GM12878 (cell line): ENCODE measurements at regions not wholly inside any gene's neighbourhood (a gene's known extent, or its start where the extent isn't known, plus 50 kb on each side); places are given as distances from the start of the nearest gene placed in this dataset.

ENCODE experiments used
- ATAC-seq: fragments of 200-7000 bp; cut with Tn5 transposase; 3 replicates; pipeline ENCODE4 v1.9.1; 2020; ENCODE audit warnings: mild to moderate bottlenecking, moderate library complexity
- BruUV-seq: library from RNA; stranded (reverse); fragments of 400-500 nt; replicated peaks from 2 replicates; lab custom pipeline; 2021; lab: Mats Ljungman, UMichigan
- CTCF ChIA-PET: fragments of 300-600 bp; sonication (Branson Sonifier 250); formaldehyde crosslinking; extraction: SDS; loops from one replicate; lab custom pipeline; 2021; ENCODE audit warnings: inconsistent platforms; lab: Yijun Ruan, JAX
- POLR2A ChIA-PET: fragments of 350-600 bp; formaldehyde crosslinking; extraction: SDS; loops from one replicate; lab custom pipeline; 2021; ENCODE audit warnings: inconsistent platforms; lab: Charles Lee
- RAD21 ChIA-PET: fragments of 300-600 bp; sonication (Branson Sonifier 250); formaldehyde crosslinking; loops from one replicate; lab custom pipeline; 2023; ENCODE audit warnings: antibody characterized with exemption; ENCODE audit not compliant: unreplicated experiment; lab: Charles Lee
- SMC1A ChIA-PET: fragments of 300-600 bp; sonication (Branson Sonifier 250); formaldehyde crosslinking; loops from one replicate; lab custom pipeline; 2023; ENCODE audit not compliant: unreplicated experiment, uncharacterized antibody; lab: Charles Lee
- DNase-seq: peaks from one replicate; pipeline ENCODE4 v3.0.0-alpha.2; 2011; ENCODE audit warnings: low read depth, low spot score
- FAIRE-seq: peaks from 3 replicates; lab custom pipeline; 2011; peaks lifted over from hg19 to GRCh38; lab: Jason Lieb, UNC
- H2AFZ ChIP-seq: 2 replicates; pipeline ENCODE4 v1.6.0; 2011; ENCODE audit warnings: low read depth, low read length, control low read depth; ENCODE audit not compliant: control insufficient read depth
- H3K27ac ChIP-seq: 2 replicates; pipeline ENCODE4 v1.5.1; 2011; ENCODE audit warnings: control low read depth; ENCODE audit not compliant: control insufficient read depth, insufficient read depth
- H3K27me3 ChIP-seq, 2 experiments: replicated peaks in 1 of 2; 2 replicates each; pipeline versions ENCODE4 v1.6.0 to v1.6.1; 2011; ENCODE audit warnings: low read length in 1 of 2; ENCODE audit not compliant: control insufficient read depth in 2 of 2, insufficient read depth in 2 of 2
- H3K36me3 ChIP-seq, 2 experiments: 2 replicates each; pipeline ENCODE4 v1.5.1; 2011; ENCODE audit warnings: low read length in 1 of 2; ENCODE audit not compliant: control insufficient read depth in 2 of 2, insufficient read depth in 2 of 2
- H3K4me1 ChIP-seq: 2 replicates; pipeline ENCODE4 v1.6.1; 2011; ENCODE audit warnings: mild to moderate bottlenecking, low read length, moderate library complexity, mixed read lengths; ENCODE audit not compliant: control insufficient read depth, insufficient read depth
- H3K4me2 ChIP-seq: 2 replicates; pipeline ENCODE4 v1.6.0; 2011; ENCODE audit warnings: control low read depth; ENCODE audit not compliant: control insufficient read depth, insufficient read depth
- H3K4me3 ChIP-seq: fragments of 200-600 bp; sonication (generic); 2 replicates; pipeline ENCODE4 v1.5.1; 2016
- H3K79me2 ChIP-seq: 2 replicates; pipeline ENCODE4 v1.6.0; 2011; ENCODE audit warnings: low read length; ENCODE audit not compliant: control insufficient read depth, insufficient read depth
- H3K9ac ChIP-seq: 2 replicates; pipeline ENCODE4 v1.8.0; 2011; ENCODE audit warnings: low read length, control low read depth, mixed read lengths; ENCODE audit not compliant: control insufficient read depth, insufficient read depth
- H3K9me3 ChIP-seq: replicated peaks from 3 replicates; pipeline ENCODE4 v1.5.1; 2011; ENCODE audit warnings: mild to moderate bottlenecking, low read length; ENCODE audit not compliant: control insufficient read depth, insufficient read depth
- H4K20me1 ChIP-seq: 2 replicates; pipeline ENCODE4 v1.6.0; 2011; ENCODE audit not compliant: control insufficient read depth, insufficient read depth
- ATF3 ChIP-seq: IDR thresholded peaks from 2 replicates; pipeline ENCODE4 v1.6.1; 2011; ENCODE audit warnings: low read depth, mild to moderate bottlenecking, low read length, moderate library complexity, borderline replicate concordance; ENCODE audit errors: extremely low read depth
- ATF7 ChIP-seq: fragments of 450-650 bp; IDR thresholded peaks from 2 replicates; pipeline ENCODE4 v1.6.1; 2016; ENCODE audit warnings: low read depth, mild to moderate bottlenecking
- BMI1 ChIP-seq: fragments of 450-650 bp; IDR thresholded peaks from 2 replicates; pipeline ENCODE4 v1.6.1; 2016; ENCODE audit warnings: mild to moderate bottlenecking, moderate library complexity, borderline replicate concordance
- E4F1 ChIP-seq: fragments of 450-650 bp; IDR thresholded peaks from 2 replicates; pipeline ENCODE4 v1.6.1; 2018; ENCODE audit warnings: borderline replicate concordance, mild to moderate bottlenecking; ENCODE audit not compliant: partially characterized antibody
- EGR1 ChIP-seq, 2 experiments: IDR thresholded peaks; 1 replicate in 1 of 2; 2 replicates in 1 of 2; pipeline ENCODE4 v1.6.1; 2011 to 2012; ENCODE audit warnings: low read depth in 2 of 2, low read length in 2 of 2, borderline replicate concordance in 1 of 2, mild to moderate bottlenecking in 1 of 2, moderate library complexity in 1 of 2
- HDAC6 ChIP-seq: fragments of 200-600 bp; sonication (generic); IDR thresholded peaks from one replicate; pipeline ENCODE4 v1.8.0; 2017; ENCODE audit warnings: antibody characterized with exemption; ENCODE audit not compliant: unreplicated experiment
- MLLT1 ChIP-seq: fragments of 450-650 bp; IDR thresholded peaks from 2 replicates; pipeline ENCODE4 v1.6.1; 2016; ENCODE audit warnings: mild to moderate bottlenecking
- MTA3 ChIP-seq: IDR thresholded peaks from 2 replicates; pipeline ENCODE4 v1.6.1; 2012; ENCODE audit warnings: low read length, inconsistent platforms, borderline replicate concordance
- RELA ChIP-seq: fragments of 450-650 bp; IDR thresholded peaks from 2 replicates; pipeline ENCODE4 v1.8.0; 2014; ENCODE audit warnings: borderline replicate concordance; ENCODE audit not compliant: partially characterized antibody
- SIX5 ChIP-seq: IDR thresholded peaks from 2 replicates; pipeline ENCODE4 v1.6.1; 2011; ENCODE audit warnings: mild to moderate bottlenecking, low read depth, low read length, moderate library complexity; ENCODE audit not compliant: severe bottlenecking
- SMC3 ChIP-seq: IDR thresholded peaks from 2 replicates; pipeline ENCODE4 v1.6.1; 2011; ENCODE audit warnings: low read length, improper control_type of control experiment, borderline replicate concordance
- SREBF2 ChIP-seq: IDR thresholded peaks from 2 replicates; pipeline ENCODE4 v1.6.1; 2012; ENCODE audit warnings: mild to moderate bottlenecking, low read length
- TBL1XR1 ChIP-seq: IDR thresholded peaks from 2 replicates; pipeline ENCODE4 v1.6.1; 2012; ENCODE audit warnings: low read depth, low read length, improper control_type of control experiment
- WGBS: methylation state at CpG from one replicate; pipeline ENCODE4 v1.1.6; 2016; ENCODE audit warnings: low lambda C conversion rate; ENCODE audit not compliant: insufficient replicate concordance, insufficient coverage; ENCODE audit errors: missing lambda C conversion rate; 5-methylcytosine and 5-hydroxymethylcytosine counted together
- in situ Hi-C: fragments of 300-500 bp; cut with MboI; formaldehyde crosslinking; loops from 9 replicates; pipeline ENCODE4 v1.14.3; 2018; ENCODE audit warnings: mixed read lengths
- intact Hi-C: fragments of 100-400 bp; cut with micrococcal nuclease; formaldehyde crosslinking; loops from one replicate; pipeline ENCODE4 v1.14.2; 2022; ENCODE audit not compliant: unreplicated experiment
- TF ChIP-seq, protein P1 (sequence below): fragments of 450-650 bp; IDR thresholded peaks from 2 replicates; pipeline ENCODE4 v1.6.1; 2017; ENCODE audit warnings: mild to moderate bottlenecking, moderate library complexity

DNA sequence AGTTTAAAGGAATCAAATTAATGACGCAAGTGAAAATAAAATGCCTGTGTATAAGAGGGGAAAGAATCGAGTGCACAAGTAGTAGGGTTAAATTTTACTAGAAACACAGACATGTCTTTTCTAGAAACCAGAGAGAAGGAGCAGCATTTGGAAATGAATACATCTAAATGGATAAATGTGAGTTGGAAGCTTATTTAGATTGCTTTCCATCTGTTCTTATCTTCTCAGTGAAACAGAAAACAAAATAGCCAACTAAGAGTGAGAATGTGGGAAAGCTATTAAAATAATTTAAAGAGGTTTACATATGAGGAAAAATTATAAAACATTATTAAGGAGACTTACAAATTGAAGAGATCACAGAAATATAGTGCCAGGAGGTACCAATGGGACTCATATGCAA lies 1818.9 kb upstream of the FLRT2 start (continued):
- TF ChIP-seq, protein P1, sequence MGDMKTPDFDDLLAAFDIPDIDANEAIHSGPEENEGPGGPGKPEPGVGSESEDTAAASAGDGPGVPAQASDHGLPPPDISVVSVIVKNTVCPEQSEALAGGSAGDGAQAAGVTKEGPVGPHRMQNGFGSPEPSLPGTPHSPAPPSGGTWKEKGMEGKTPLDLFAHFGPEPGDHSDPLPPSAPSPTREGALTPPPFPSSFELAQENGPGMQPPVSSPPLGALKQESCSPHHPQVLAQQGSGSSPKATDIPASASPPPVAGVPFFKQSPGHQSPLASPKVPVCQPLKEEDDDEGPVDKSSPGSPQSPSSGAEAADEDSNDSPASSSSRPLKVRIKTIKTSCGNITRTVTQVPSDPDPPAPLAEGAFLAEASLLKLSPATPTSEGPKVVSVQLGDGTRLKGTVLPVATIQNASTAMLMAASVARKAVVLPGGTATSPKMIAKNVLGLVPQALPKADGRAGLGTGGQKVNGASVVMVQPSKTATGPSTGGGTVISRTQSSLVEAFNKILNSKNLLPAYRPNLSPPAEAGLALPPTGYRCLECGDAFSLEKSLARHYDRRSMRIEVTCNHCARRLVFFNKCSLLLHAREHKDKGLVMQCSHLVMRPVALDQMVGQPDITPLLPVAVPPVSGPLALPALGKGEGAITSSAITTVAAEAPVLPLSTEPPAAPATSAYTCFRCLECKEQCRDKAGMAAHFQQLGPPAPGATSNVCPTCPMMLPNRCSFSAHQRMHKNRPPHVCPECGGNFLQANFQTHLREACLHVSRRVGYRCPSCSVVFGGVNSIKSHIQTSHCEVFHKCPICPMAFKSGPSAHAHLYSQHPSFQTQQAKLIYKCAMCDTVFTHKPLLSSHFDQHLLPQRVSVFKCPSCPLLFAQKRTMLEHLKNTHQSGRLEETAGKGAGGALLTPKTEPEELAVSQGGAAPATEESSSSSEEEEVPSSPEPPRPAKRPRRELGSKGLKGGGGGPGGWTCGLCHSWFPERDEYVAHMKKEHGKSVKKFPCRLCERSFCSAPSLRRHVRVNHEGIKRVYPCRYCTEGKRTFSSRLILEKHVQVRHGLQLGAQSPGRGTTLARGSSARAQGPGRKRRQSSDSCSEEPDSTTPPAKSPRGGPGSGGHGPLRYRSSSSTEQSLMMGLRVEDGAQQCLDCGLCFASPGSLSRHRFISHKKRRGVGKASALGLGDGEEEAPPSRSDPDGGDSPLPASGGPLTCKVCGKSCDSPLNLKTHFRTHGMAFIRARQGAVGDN: no peak
- no peak for TF ChIP-seq HDAC6
- TF ChIP-seq MLLT1: no peak
- TF ChIP-seq ATF3: no peak

GRCh38 chr14:83712418-83713129 lies 1817.4 kb upstream of the FLRT2 start:
- H3K4me1 ChIP-seq: no peaks in the 10 kb centered on the region
- SMC1A ChIA-PET: interaction anchor here (1.8 kb wide), 1 partner anchor 9 kb away, joined by 5 read pairs; no protein-coding TSS in a partner anchor
- TF ChIP-seq TBL1XR1 (no peak), SMC3 (no peak), E4F1 (no peak), SREBF2 (no peak), BMI1 (no peak), ATF7 (no peak), MTA3 (no peak), RELA (no peak), EGR1 (IDR thresholded peaks at IDR 0.05; ENCODE audit: borderline replicate concordance in 1 of 2, low read depth in 2 of 2, low read length in 2 of 2) (no peak), SIX5 (no peak)

More at GRCh38 chr14:83712418-83713129, 1817.4 kb upstream of the FLRT2 start:
- H3K4me2 ChIP-seq: no peak overlapping the region
- no peak overlapping the region for H3K27ac ChIP-seq
- no peaks in the 10 kb centered on the region for H4K20me1 ChIP-seq
- in situ Hi-C loops: no loop called here
- FAIRE-seq (no peak), ATAC-seq (no peak), DNase-seq (no peak)
- no peaks in the 10 kb centered on the region for H3K79me2 ChIP-seq
- RAD21 ChIA-PET: no interaction called here
- H3K27me3 ChIP-seq: no peaks in the 10 kb centered on the region
- intact Hi-C loops: no loop called here
- CTCF ChIA-PET: no interaction called here
- H3K36me3 ChIP-seq: no peaks in the 10 kb centered on the region
- H3K9me3 ChIP-seq: no peaks in the 10 kb centered on the region
- 6% methylated on average over 2 of the region's 2 CpGs for WGBS
- no peak overlapping the region for H3K4me3 ChIP-seq
- BruUV-seq: no TSS peak
- H3K9ac ChIP-seq: no peak overlapping the region
- H2AFZ ChIP-seq: no peak overlapping the region
- POLR2A ChIA-PET: no interaction called here
